WTC11 (cell line): ENCODE measurements at regions not wholly inside any gene's neighbourhood (a gene's known extent, or its start where the extent isn't known, plus 50 kb on each side); places are given as distances from the start of the nearest gene placed in this dataset.

ENCODE experiments used
- EMX1 ChIP-seq: fragments of 250-450 bp; sonication (Bioruptor Pico); IDR thresholded peaks from 2 replicates; pipeline ENCODE4 v1.8.0; 2021; ENCODE audit warnings: mild to moderate bottlenecking
- MAX ChIP-seq: sonication (generic); formaldehyde crosslinking; IDR thresholded peaks from 2 replicates; pipeline ENCODE4 v1.8.0; 2022; ENCODE audit warnings: mild to moderate bottlenecking, missing genetic modification reagents

GRCh38 chr6:159627939-159628338, 65.1 kb downstream of the SOD2 start:
- no peak for TF ChIP-seq MAX
- no peak for TF ChIP-seq EMX1 (CRISPR knock-in tag)
